ENCODE measurements at regions not wholly inside any gene's neighbourhood (a gene's known extent, or its start where the extent isn't known, plus 50 kb on each side); places are given as distances from the start of the nearest gene placed in this dataset.
"Not testable (repeated sequence)": the region's sequence is repeated elsewhere in the genome, so short reads cannot be mapped to it uniquely, and the experiment has no call there.

- DNase-seq: no peak
Measured at GRCh38 chr6:79392094-79392493, 145.1 kb downstream of the LCA5 start.

- no peak for DNase-seq
Measured at GRCh38 chr6:79391480-79391879, 145.8 kb downstream of the LCA5 start.

- DNase-seq: no peak
Measured at GRCh38 chr6:79385893-79386292, 151.3 kb downstream of the LCA5 start.

- no peak for DNase-seq
Measured at GRCh38 chr6:79385333-79385732, 150.9 kb upstream of the HMGN3 start.

GRCh38 chr6:79384845-79385244 lies 150.4 kb upstream of the HMGN3 start:
- DNase-seq: peak; percentile 22

- no peak for DNase-seq
Measured at GRCh38 chr6:79378957-79379356, 144.5 kb upstream of the HMGN3 start.

- no peak for DNase-seq
Measured at GRCh38 chr6:79377888-79378348, 143.4 kb upstream of the HMGN3 start.

- no peak for DNase-seq
Measured at GRCh38 chr6:79377047-79377446, 142.6 kb upstream of the HMGN3 start.

GRCh38 chr6:79375635-79376337 lies 141.3 kb upstream of the HMGN3 start:
- DNase-seq: no peak

- DNase-seq: no peak
Measured at GRCh38 chr6:79374308-79374707, 139.8 kb upstream of the HMGN3 start.

GRCh38 chr6:79373880-79374279 lies 139.4 kb upstream of the HMGN3 start:
- peak; percentile 24 for DNase-seq

- no peak for DNase-seq
Measured at GRCh38 chr6:79373246-79373645, 138.8 kb upstream of the HMGN3 start.

- DNase-seq: no peak
Measured at GRCh38 chr6:79372757-79373156, 138.3 kb upstream of the HMGN3 start.

- no peak for DNase-seq
Measured at GRCh38 chr6:79369026-79369425, 134.5 kb upstream of the HMGN3 start.

- not testable (repeated sequence) for DNase-seq
Measured at GRCh38 chr6:79363441-79363840, 129.0 kb upstream of the HMGN3 start.

- DNase-seq: not testable (repeated sequence)
Measured at GRCh38 chr6:79361074-79361473, 126.6 kb upstream of the HMGN3 start.

GRCh38 chr6:79353226-79353625 lies 118.7 kb upstream of the HMGN3 start:
- DNase-seq: no peak

GRCh38 chr6:79338493-79338892 lies 104.0 kb upstream of the HMGN3 start:
- no peak for DNase-seq

- DNase-seq: peak; percentile 1
Measured at GRCh38 chr6:79335133-79335674, 100.7 kb upstream of the HMGN3 start.

- DNase-seq: peak; percentile 32
Measured at GRCh38 chr6:79334674-79335073, 100.2 kb upstream of the HMGN3 start.

- no peak for DNase-seq
Measured at GRCh38 chr6:79330704-79331103, 96.2 kb upstream of the HMGN3 start.

GRCh38 chr6:79313254-79313653 lies 78.8 kb upstream of the HMGN3 start:
- DNase-seq: no peak

- DNase-seq: no peak
Measured at GRCh38 chr6:79307321-79308036, 73.0 kb upstream of the HMGN3 start.

GRCh38 chr6:79305020-79305419 lies 70.5 kb upstream of the HMGN3 start:
- DNase-seq: no peak
